Tibial artery (tissue), 4 donors: ENCODE measurements at regions not wholly inside any gene's neighbourhood (a gene's known extent, or its start where the extent isn't known, plus 50 kb on each side); places are given as distances from the start of the nearest gene placed in this dataset.

Experiments
- DNase-seq, 2 donors: peaks; one replicate each; pipeline ENCODE4 v3.0.0-alpha.2; 2019
- H3K27ac ChIP-seq, 2 donors: fragments of 200-600 bp; sonication (generic) in 1 of 2; 1 replicate in 1 of 2; 2 replicates in 1 of 2; pipeline ENCODE4 v1.5.1; 2018 to 2019; ENCODE audit warnings: mild to moderate bottlenecking in 1 of 2
- H3K27me3 ChIP-seq, 2 donors: fragments of 200-600 bp; sonication (generic) in 1 of 2; one replicate each; pipeline versions ENCODE4 v1.5.1 to v1.6.0; 2016 to 2019
- H3K36me3 ChIP-seq, 3 donors: fragments of 200-600 bp; sonication (generic) in 2 of 3; one replicate each; pipeline ENCODE4 v1.5.1; 2016 to 2019; ENCODE audit warnings: mild to moderate bottlenecking in 2 of 3
- H3K4me1 ChIP-seq, 4 donors: fragments of 200-600 bp; sonication (generic) in 2 of 4; 1 replicate in 3 of 4; 2 replicates in 1 of 4; pipeline ENCODE4 v1.5.1; 2016 to 2019
- H3K4me3 ChIP-seq, 2 donors: fragments of 200-600 bp; sonication (generic) in 1 of 2; 1 replicate in 1 of 2; 2 replicates in 1 of 2; pipeline ENCODE4 v1.5.1; 2018 to 2019; ENCODE audit warnings: mild to moderate bottlenecking in 2 of 2
- H3K9me3 ChIP-seq, 3 donors: fragments of 200-600 bp; sonication (generic) in 1 of 3; one replicate each; pipeline ENCODE4 v1.5.1; 2016 to 2019
- intact Hi-C: fragments of 100-400 bp; cut with DNase I; formaldehyde crosslinking; loops from one replicate; pipeline ENCODE4 v1.15.0; 2023; ENCODE audit warnings: low total_unique reads
- TF ChIP-seq, protein P1 (sequence below), 2 experiments: fragments of 200-600 bp in 1 of 2; fragments of 450-650 bp in 1 of 2; IDR thresholded peaks; one replicate each; pipeline ENCODE4 v1.5.1; 2017 to 2019; ENCODE audit warnings: antibody characterized with exemption in 2 of 2, mild to moderate bottlenecking in 1 of 2, moderate library complexity in 1 of 2

DNA sequence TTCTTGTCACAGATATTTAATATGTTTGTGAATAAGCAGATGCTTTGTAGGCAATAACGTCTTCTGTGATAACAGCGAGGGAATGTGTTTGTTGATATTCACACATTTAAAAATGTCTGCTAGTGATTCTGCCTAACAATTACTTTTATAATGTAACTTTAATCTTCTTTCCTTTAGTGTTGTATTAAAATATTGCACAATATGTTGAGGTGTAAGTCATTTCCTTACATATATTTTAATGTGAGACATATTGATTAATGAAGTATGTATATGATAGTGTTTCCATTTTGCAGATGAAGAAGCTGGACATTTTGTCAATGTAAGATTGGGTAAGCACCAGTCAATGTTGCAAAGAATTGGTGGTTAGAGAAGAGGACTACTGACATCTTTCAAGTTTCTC is 324.4 kb downstream of the SLITRK1 start:
- Histone ChIP-seq H3K4me1 (no peaks in the 10 kb centered on the region), H3K9me3 (no peaks in the 10 kb centered on the region), H3K27ac (no peak overlapping the region), H3K4me3 (no peak overlapping the region), H3K36me3 (no peaks in the 10 kb centered on the region), H3K27me3 (no peaks in the 10 kb centered on the region)
- DNase-seq, result no peak
- TF ChIP-seq, protein P1, sequence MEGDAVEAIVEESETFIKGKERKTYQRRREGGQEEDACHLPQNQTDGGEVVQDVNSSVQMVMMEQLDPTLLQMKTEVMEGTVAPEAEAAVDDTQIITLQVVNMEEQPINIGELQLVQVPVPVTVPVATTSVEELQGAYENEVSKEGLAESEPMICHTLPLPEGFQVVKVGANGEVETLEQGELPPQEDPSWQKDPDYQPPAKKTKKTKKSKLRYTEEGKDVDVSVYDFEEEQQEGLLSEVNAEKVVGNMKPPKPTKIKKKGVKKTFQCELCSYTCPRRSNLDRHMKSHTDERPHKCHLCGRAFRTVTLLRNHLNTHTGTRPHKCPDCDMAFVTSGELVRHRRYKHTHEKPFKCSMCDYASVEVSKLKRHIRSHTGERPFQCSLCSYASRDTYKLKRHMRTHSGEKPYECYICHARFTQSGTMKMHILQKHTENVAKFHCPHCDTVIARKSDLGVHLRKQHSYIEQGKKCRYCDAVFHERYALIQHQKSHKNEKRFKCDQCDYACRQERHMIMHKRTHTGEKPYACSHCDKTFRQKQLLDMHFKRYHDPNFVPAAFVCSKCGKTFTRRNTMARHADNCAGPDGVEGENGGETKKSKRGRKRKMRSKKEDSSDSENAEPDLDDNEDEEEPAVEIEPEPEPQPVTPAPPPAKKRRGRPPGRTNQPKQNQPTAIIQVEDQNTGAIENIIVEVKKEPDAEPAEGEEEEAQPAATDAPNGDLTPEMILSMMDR (IDR thresholded peaks at IDR 0.05), result no peak
- intact Hi-C loops, result no loop called here

DNA sequence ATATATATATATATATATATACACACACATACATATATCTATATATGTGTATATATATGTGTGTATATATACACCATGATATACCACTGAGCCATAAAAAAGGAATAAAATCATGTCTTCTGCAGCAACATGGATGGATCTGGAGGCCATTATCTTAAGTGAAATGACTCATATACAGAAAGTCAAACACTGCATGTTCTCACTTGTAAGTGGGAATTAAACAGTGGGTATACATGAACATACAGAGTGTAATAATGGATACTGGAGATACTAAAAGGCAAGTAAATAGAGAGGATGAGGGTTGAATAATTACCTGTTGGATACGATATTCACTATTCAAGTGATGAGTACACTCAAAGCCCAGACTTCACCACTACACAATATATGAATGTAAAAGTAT is 332.6 kb downstream of the SLITRK1 start:
- H3K4me1 ChIP-seq, result no peaks in the 10 kb centered on the region
- H3K4me3 ChIP-seq, result no peak overlapping the region
- no peaks in the 10 kb centered on the region for H3K9me3 ChIP-seq
- TF ChIP-seq, protein P1 (IDR thresholded peaks at IDR 0.05), result no peak
- intact Hi-C loops, result no loop called here
- no peak for DNase-seq
- no peaks in the 10 kb centered on the region for H3K36me3 ChIP-seq
- H3K27ac ChIP-seq, result no peak overlapping the region
- no peaks in the 10 kb centered on the region for H3K27me3 ChIP-seq

DNA sequence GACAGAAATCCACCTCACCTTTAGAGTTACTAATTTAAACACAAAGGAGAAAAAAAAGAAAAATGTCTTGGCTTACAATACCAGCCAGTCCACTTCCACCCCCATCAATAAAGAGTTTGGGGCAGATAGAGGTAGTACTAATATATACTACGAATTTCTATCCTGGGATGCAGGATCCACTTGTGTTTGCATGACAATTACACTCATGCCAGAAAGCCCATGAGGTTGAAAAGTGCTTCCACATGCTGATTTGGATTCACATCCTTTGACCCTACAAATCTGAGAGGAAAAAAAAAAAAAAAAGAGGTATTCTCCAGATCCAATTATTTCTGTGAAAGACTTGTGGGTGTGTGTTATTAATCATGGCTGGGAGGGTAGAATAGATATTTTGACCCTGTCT is 335.2 kb downstream of the SLITRK1 start:
- no peak for DNase-seq
- H3K27me3 ChIP-seq, result no peaks in the 10 kb centered on the region
- intact Hi-C loops, result no loop called here
- no peaks in the 10 kb centered on the region for H3K9me3 ChIP-seq
- H3K27ac ChIP-seq, result no peak overlapping the region
- H3K4me1 ChIP-seq, result no peaks in the 10 kb centered on the region
- no peaks in the 10 kb centered on the region for H3K36me3 ChIP-seq
- H3K4me3 ChIP-seq, result no peak overlapping the region
- TF ChIP-seq, protein P1 (IDR thresholded peaks at IDR 0.05), result no peak

DNA sequence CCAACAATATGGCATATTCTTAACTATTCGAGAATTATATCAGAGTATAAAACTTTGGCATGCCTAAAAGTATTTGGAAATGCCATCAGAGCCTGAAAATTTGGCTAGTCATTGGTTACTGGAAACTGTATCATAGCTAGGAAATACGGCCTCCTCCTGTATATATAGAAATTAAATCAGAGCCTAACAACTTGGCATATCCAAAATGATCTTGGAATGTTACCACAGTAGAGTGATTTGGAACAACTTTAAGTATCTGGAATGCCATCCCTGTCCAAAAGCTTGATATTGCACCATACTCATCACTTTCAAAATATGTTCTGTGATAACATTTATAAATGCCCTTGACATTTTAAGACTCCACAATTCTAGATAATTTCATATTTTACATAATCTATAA is 335.8 kb downstream of the SLITRK1 start:
- Histone ChIP-seq H3K9me3 (no peaks in the 10 kb centered on the region), H3K27ac (no peak overlapping the region), H3K4me3 (no peak overlapping the region), H3K27me3 (no peaks in the 10 kb centered on the region), H3K36me3 (no peaks in the 10 kb centered on the region), H3K4me1 (no peaks in the 10 kb centered on the region)
- intact Hi-C loops, result no loop called here
- DNase-seq, result no peak
- TF ChIP-seq, protein P1 (IDR thresholded peaks at IDR 0.05), result no peak

DNA sequence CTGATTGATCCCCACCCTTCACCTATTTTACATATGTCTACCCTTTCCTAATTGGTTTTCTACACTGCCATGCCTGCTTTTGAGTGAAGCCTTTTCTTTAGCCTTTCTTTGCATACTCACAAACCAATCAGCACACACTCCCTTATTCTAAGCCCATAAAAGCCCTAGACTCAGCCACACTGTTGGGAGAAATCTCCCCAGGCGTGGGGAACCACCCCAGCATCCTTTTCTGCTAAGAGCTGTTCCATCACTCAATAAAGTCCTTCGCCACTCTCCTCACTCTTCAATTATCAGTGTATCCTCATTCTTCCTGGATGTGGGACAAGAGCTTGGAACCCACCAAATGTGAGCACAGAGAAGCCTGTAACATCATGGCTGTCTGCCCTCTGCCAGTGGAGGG is 343.6 kb downstream of the SLITRK1 start:
- no peaks in the 10 kb centered on the region for H3K4me1 ChIP-seq
- no peaks in the 10 kb centered on the region for H3K27me3 ChIP-seq
- intact Hi-C loops, result no loop called here
- H3K27ac ChIP-seq, result no peak overlapping the region
- peaks cover 0 to 7% (median 6%) of the 10 kb centered on the region in 3 donors for H3K9me3 ChIP-seq
- TF ChIP-seq, protein P1 (IDR thresholded peaks at IDR 0.05), result no peak
- no peak overlapping the region for H3K4me3 ChIP-seq
- no peak for DNase-seq
- no peaks in the 10 kb centered on the region for H3K36me3 ChIP-seq

DNA sequence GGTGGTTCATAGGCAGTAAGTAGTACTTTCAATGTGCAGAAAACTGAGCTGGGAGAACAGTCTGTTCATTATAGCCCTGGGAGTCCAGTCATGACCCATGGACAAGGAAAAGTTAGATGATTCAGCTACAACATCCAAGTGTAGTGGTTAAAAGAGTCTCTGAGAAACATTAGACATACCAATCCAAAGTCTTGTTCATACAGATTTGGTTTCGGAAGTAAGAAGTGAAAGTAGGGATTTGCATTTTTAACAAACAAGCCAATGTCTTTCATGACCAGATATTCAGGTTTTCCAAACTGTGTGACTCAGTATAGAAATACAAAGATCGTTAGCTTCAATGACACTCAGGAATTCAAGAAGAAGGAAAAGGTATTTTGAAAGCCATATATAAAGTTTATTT is 345.3 kb downstream of the SLITRK1 start:
- Histone ChIP-seq H3K36me3 (no peaks in the 10 kb centered on the region), H3K27me3 (no peaks in the 10 kb centered on the region), H3K4me3 (no peak overlapping the region), H3K27ac (no peak overlapping the region), H3K9me3 (peaks cover 0 to 7% (median 6%) of the 10 kb centered on the region in 3 donors), H3K4me1 (no peaks in the 10 kb centered on the region)
- DNase-seq, result no peak
- intact Hi-C loops, result no loop called here
- TF ChIP-seq, protein P1 (IDR thresholded peaks at IDR 0.05), result no peak
